Osteoblast (primary cell): ENCODE measurements at regions not wholly inside any gene's neighbourhood (a gene's known extent, or its start where the extent isn't known, plus 50 kb on each side); places are given as distances from the start of the nearest gene placed in this dataset.

Experiments
- DNase-seq: peaks from one replicate; pipeline ENCODE4 v3.0.0; 2011; ENCODE audit warnings: low spot score, mixed read lengths; ENCODE audit not compliant: insufficient read length; ENCODE audit errors: missing footprints
- H2AFZ ChIP-seq: 2 replicates; pipeline ENCODE4 v1.6.0; 2011; ENCODE audit warnings: mild to moderate bottlenecking, low read length
- H3K27ac ChIP-seq: 2 replicates; pipeline ENCODE4 v1.5.1; 2011; ENCODE audit warnings: mild to moderate bottlenecking, low read depth, low read length, moderate library complexity
- H3K27me3 ChIP-seq: 2 replicates; pipeline ENCODE4 v1.6.0; 2012; ENCODE audit warnings: mild to moderate bottlenecking, control low read depth, inconsistent platforms, low read length, moderate library complexity; ENCODE audit not compliant: insufficient read depth
- H3K36me3 ChIP-seq: 2 replicates; pipeline ENCODE4 v1.5.1; 2011; ENCODE audit warnings: mild to moderate bottlenecking, low read length, control low read depth, moderate library complexity; ENCODE audit not compliant: insufficient read depth
- H3K4me1 ChIP-seq: 2 replicates; pipeline ENCODE4 v1.5.1; 2011; ENCODE audit warnings: mild to moderate bottlenecking, low read length, control low read depth, moderate library complexity; ENCODE audit not compliant: insufficient read depth
- H3K4me2 ChIP-seq: 2 replicates; pipeline ENCODE4 v1.6.0; 2011; ENCODE audit warnings: mild to moderate bottlenecking, low read length; ENCODE audit not compliant: insufficient read depth
- H3K4me3 ChIP-seq: fragments of 200-600 bp; sonication (generic); 3 replicates; pipeline ENCODE4 v1.5.1; 2012; ENCODE audit warnings: mild to moderate bottlenecking, low read length, inconsistent platforms; ENCODE audit not compliant: insufficient read depth
- H3K79me2 ChIP-seq: 2 replicates; pipeline ENCODE4 v1.6.0; 2012; ENCODE audit warnings: mild to moderate bottlenecking, low read length, control low read depth, inconsistent platforms; ENCODE audit not compliant: insufficient read depth
- H3K9me3 ChIP-seq: 2 replicates; pipeline ENCODE4 v1.5.1; 2011; ENCODE audit warnings: low read depth, low read length, control low read depth
- H4K20me1 ChIP-seq: 2 replicates; pipeline ENCODE4 v1.6.0; 2012; ENCODE audit warnings: mild to moderate bottlenecking, low read length, control low read depth; ENCODE audit not compliant: insufficient read depth
- TF ChIP-seq, protein P1 (sequence below): IDR thresholded peaks from 2 replicates; pipeline ENCODE4 v1.5.1; 2011; ENCODE audit warnings: mild to moderate bottlenecking, low read depth, low read length, moderate library complexity; ENCODE audit errors: extremely low read depth

DNA sequence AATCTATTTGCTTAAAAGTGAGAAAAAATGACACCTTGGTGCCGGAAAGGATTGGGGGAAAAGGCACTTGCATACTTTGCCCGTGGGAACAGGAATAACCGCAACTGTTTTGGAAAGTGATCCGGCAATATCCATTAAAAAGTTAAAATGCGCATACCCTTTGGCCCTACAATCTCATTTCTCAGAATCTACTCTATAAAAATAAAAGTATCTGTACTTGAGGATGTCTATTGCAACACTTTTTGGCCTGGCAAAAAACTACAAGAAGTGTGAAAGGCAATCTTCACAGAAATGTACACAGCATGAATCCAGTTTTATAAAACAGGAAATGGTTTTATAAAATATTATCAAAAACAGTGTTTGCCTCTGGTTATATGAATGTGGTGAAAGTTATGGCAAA is 58.3 kb upstream of the NFIL3 start:
- Histone ChIP-seq H3K27me3 (no peaks in the 10 kb centered on the region), H3K27ac (peak overlapping the region; percentile 99), H3K4me3 (no peak overlapping the region), H3K4me1 (peaks cover 31% of the 10 kb centered on the region), H3K9me3 (no peaks in the 10 kb centered on the region), H3K4me2 (peak overlapping the region; percentile 20), H3K79me2 (no peaks in the 10 kb centered on the region), H4K20me1 (no peaks in the 10 kb centered on the region), H3K36me3 (no peaks in the 10 kb centered on the region), H2AFZ (no peak overlapping the region)
- TF ChIP-seq, protein P1, sequence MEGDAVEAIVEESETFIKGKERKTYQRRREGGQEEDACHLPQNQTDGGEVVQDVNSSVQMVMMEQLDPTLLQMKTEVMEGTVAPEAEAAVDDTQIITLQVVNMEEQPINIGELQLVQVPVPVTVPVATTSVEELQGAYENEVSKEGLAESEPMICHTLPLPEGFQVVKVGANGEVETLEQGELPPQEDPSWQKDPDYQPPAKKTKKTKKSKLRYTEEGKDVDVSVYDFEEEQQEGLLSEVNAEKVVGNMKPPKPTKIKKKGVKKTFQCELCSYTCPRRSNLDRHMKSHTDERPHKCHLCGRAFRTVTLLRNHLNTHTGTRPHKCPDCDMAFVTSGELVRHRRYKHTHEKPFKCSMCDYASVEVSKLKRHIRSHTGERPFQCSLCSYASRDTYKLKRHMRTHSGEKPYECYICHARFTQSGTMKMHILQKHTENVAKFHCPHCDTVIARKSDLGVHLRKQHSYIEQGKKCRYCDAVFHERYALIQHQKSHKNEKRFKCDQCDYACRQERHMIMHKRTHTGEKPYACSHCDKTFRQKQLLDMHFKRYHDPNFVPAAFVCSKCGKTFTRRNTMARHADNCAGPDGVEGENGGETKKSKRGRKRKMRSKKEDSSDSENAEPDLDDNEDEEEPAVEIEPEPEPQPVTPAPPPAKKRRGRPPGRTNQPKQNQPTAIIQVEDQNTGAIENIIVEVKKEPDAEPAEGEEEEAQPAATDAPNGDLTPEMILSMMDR = no peak
- no peak for DNase-seq

DNA sequence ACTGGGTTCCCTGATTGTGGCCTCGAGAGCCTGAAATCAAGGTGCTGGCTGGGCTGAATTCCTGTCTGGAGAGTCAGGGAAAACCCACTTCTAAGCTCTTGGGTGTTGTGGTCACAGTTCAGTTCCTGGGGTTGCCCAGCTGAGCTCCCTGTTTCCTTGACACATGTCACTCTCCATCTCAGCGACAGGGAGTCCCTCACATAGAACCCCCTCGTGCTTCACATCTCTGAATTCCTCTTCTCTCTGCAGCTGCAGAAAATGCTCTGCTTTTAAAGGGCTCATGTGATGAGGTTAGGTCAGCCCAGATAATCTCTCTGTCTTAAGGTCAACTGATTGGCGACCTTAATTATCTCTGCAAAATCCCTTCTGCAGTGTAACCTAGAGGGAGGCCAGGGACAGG is 53.5 kb upstream of the NFIL3 start:
- TF ChIP-seq, protein P1 = no peak
- Histone ChIP-seq H2AFZ (peak overlapping the region; percentile 20), H4K20me1 (no peaks in the 10 kb centered on the region), H3K4me1 (peaks cover under 1% of the 10 kb centered on the region), H3K27ac (no peak overlapping the region), H3K4me3 (no peak overlapping the region), H3K36me3 (no peaks in the 10 kb centered on the region), H3K4me2 (no peak overlapping the region), H3K79me2 (no peaks in the 10 kb centered on the region), H3K9me3 (no peaks in the 10 kb centered on the region), H3K27me3 (no peaks in the 10 kb centered on the region)
- DNase-seq = peak; percentile 25

DNA sequence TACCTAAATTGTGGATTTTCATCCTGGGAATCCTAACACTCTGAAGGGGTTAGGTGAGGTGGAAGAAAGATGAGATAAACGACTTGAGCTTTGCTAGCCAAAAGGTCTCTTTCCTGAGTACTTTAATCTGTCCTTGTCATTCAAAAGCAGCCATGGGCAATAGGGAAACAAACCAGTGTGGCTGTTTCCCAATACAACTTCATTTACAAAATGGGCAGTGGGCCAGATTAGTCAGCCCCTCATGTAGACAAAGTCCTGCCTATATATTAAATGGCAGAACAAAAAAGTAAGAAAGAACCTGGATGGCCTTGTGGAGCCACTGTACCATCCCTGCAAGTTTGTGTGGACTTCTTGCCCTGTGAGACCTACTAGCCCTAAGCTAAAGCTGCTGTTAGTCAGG is 51.0 kb upstream of the NFIL3 start:
- TF ChIP-seq, protein P1 = no peak
- Histone ChIP-seq H4K20me1 (no peaks in the 10 kb centered on the region), H3K27ac (no peak overlapping the region), H3K4me2 (no peak overlapping the region), H2AFZ (no peak overlapping the region), H3K4me3 (no peak overlapping the region), H3K36me3 (no peaks in the 10 kb centered on the region), H3K4me1 (no peaks in the 10 kb centered on the region), H3K9me3 (no peaks in the 10 kb centered on the region), H3K79me2 (no peaks in the 10 kb centered on the region), H3K27me3 (no peaks in the 10 kb centered on the region)
- peak; percentile 11 for DNase-seq
